HG02759 (cell line): ENCODE measurements at regions not wholly inside any gene's neighbourhood (a gene's known extent, or its start where the extent isn't known, plus 50 kb on each side); places are given as distances from the start of the nearest gene placed in this dataset.
A peak's percentile ranks its signal among the peaks of the same experiment; 100 is the strongest.
"Not testable (repeated sequence)": the region's sequence is repeated elsewhere in the genome, so short reads cannot be mapped to it uniquely, and the experiment has no call there.

Source experiments
- ATAC-seq: cut with Tn5 transposase; IDR thresholded peaks from one replicate; pipeline ENCODE4 v1.9.1; 2021; ENCODE audit warnings: mild to moderate bottlenecking, moderate library complexity; ENCODE audit not compliant: unreplicated experiment

DNA sequence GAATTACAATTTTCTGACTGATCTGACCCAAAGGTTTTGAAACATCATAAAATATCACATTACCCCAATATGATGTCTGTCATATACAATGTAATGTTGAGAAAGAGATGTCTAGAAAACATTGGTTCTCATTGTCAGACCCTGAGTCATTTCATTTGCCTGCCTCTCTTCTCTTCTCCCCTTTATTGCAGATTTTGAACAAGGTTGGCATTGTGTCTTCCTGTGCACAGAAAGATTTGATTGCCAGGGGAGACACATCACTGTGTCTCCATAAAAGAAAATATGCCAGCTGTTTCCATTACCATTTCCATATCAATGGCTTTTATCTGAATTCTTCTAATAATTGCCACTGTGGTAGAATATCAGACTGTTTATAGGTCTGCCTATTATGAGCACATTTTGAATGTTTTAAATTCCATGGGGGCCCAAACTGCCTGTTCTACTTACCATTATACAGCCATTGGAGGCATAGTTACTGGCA lies 65.6 kb downstream of the IFI44 start:
- ATAC-seq = no peak

- no peak for ATAC-seq
Measured at GRCh38 chr1:78716186-78716585, 66.6 kb downstream of the IFI44 start.

DNA sequence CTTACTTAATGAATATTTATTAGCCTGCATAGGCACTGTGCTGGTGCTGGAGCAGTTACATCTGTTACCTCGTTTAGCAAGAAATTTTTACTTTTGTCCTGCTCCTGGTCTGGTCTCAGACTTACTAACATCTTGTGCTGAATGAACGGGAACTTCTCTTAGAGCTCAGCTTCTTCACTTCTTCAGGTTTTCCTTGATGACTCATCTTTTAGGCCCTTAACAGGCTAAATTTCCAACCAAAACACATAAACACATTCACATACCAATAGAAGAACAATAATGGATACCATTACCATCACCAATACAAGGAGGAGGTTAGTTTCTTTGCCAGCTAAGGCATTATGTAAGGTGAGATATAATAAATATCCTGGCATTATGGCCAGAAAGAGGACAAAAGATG lies 68.9 kb downstream of the IFI44 start:
- no peak for ATAC-seq

DNA sequence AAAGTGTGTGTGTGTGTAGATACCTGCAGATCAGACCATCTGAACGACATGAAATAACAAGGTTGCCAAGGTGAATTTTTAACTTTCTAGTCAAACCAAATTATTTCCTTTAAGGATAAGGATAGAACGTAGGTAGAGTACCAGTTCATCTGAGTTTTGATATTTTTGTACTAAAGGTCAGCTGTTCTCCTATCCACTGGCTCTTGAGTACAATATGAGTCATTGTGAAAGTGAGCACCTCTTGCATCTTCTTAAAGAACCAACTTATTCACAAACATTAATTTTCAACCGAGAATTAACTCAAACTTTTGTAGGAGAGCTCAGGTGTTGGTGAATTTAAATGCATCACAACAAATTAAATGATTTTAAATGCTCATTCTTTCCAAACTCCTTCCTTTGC lies 71.5 kb downstream of the IFI44 start:
- peak; percentile 48 for ATAC-seq

DNA sequence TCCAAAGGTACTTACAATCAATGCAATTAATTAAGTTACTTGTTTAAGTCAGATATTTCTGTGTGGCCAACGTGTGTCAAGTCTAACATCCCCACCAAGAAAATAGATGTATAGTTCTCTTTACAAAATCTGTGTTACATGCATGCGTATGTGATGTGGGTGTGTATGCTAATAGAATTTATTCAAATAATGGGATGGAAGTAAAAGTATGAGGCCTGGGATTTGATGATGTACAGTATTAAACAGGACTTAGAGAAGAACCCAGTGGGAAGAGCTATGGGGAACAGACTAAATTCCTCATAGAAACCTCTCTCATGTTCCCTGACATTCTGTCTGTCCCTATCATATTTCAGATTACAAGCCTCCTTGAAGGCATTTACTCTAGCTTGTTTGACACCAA lies 72.5 kb downstream of the IFI44 start:
- ATAC-seq = no peak

DNA sequence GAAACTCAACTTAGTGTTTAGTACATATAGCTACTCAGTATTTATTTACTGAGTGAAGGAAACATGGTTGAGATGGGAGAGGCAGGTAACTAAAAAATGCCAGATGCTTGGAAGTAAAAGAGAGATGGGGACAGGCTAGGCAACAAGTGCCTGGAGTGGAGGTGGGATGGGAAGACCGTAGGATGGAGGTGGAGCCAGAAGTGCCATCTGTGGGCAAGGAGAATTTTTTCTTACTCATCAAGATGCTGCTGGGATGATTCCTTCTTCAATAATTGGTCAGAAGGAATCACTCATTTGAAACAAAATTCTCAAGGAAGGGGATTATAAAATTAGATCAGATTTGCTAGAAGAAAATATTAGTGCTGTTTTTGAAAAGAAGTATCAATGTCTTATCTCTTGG lies 72.9 kb downstream of the IFI44 start:
- no peak for ATAC-seq

GRCh38 chr1:78722947-78723346 lies 73.3 kb downstream of the IFI44 start:
- no peak for ATAC-seq

GRCh38 chr1:78726686-78727085 lies 77.1 kb downstream of the IFI44 start:
- no peak for ATAC-seq

GRCh38 chr1:78728359-78728758 lies 78.7 kb downstream of the IFI44 start:
- ATAC-seq = no peak

DNA sequence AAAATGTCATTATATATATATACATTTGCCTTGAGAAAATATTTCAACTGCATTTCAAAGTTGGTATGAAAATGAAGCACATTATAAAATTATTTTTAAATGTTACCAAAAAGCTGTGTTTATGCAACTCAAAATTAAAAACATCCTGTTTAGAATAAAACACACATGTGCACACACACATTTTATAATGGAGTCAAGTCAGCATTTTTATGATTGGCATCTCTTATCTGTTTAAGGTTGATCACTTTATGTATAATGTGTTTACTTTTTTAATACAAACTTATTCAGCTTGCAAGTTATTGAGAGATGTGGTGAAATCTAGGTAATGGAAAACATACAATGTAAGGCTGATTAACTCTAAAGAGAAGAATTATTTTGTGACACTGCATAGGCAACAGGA lies 80.4 kb downstream of the IFI44 start:
- no peak for ATAC-seq

- no peak for ATAC-seq
Measured at GRCh38 chr1:78731674-78732073, 82.0 kb downstream of the IFI44 start.

GRCh38 chr1:78737241-78737640 lies 87.6 kb downstream of the IFI44 start:
- no peak for ATAC-seq

- no peak for ATAC-seq
Measured at GRCh38 chr1:78743626-78744025, 94.0 kb downstream of the IFI44 start.

DNA sequence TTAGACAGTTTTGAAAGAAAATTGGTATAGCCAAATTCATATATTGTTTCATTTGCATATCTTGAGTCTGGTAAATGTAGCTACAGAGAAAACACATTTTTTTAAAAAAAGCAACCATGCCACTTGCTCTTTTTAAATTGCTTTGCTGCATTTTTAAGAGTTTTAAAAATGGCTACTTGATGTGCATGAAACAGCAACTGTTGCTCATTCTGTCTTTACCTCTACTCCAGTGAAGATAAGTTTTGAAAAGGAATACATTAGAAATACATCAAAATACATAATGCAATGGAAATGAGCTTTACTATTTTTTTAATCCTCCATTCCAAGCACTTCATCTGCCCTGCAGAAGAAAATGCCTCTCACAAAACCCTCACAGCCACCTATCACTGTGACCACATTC lies 95.5 kb downstream of the IFI44 start:
- no peak for ATAC-seq

- ATAC-seq = not testable (repeated sequence)
Measured at GRCh38 chr1:78753679-78754078, 104.0 kb downstream of the IFI44 start.

- ATAC-seq = no peak
Measured at GRCh38 chr1:78755986-78756385, 106.4 kb downstream of the IFI44 start.

DNA sequence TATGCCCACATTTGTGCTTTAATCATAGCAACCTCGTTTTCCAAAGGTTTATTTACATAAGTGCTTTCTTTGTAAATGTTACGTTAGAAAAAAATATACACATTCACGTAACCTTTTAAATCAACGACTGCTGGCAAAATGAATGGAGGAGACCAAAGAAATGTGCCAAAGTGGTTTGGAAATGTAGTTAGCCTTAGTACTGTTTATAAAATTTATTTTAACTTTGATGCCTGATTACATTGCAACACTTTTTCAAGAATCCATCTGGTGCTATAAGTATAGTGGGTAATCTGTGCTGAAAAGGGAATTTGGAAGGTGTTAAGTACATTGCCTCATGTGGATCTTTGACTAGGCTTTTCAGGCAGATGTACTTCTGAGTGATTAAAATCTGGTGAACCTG lies 108.9 kb downstream of the IFI44 start:
- no peak for ATAC-seq

DNA sequence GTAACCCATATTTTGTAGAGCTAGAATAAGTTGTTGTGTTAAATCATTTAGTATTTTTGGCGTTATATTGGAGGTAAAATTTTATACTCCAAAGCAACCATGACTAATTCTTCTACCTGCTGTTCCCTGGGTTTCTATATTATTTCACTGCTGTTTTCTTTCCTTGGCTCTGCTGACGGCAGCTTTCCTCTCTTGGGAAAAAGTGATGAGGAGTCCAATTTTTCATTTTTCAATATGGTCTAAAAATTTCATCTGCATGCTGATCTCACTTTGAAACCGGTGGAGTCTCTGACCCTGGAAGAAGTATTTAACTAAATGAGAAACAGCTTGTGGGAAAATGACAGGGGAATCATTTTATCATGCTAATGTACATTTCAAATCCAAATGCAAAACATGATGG lies 110.2 kb downstream of the IFI44 start:
- ATAC-seq = no peak

- ATAC-seq = no peak
Measured at GRCh38 chr1:78760858-78761257, 111.2 kb downstream of the IFI44 start.

GRCh38 chr1:78762113-78762512 lies 112.5 kb downstream of the IFI44 start:
- no peak for ATAC-seq

GRCh38 chr1:78765489-78765888 lies 115.9 kb downstream of the IFI44 start:
- no peak for ATAC-seq

DNA sequence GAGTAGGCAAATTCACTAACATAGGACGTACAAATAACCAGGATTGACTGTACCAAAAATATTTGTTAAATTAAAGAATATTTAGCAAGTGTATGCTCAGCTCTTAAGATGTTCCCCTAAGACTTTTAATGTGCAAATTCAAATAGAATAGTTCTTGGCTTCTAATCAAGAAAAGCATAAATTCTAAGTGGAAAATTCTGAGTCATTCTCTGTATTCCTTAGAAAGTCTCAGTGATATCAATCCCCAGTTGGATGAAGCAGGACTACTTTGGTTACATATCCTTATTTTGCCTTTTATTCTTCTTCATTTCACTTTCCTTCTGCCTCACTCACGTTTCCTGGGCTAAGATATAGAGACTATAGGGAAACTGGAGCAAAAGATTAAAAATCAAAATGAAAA lies 130.2 kb downstream of the IFI44 start:
- no peak for ATAC-seq

GRCh38 chr1:78787544-78787943 lies 137.9 kb downstream of the IFI44 start:
- ATAC-seq = no peak

DNA sequence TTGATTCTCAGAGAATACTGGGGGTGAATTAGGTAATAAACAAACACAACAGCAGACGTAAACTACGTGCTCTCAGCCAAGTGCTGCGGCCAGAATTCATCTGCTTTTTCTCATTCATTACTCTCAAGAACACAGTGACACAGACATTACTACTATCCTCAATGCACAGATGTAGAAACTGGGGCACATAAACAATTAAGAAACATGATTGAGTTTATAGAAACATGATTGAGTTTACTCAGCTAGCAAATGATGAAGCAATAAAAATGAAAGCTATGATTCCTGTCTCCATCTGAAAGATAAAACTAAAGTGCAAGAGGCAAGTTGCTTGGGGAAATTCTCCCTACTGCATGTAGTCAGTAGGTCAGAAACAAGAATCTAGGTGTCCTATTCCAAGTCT lies 140.5 kb downstream of the IFI44 start:
- no peak for ATAC-seq
